ENCODE measurements at regions not wholly inside any gene's neighbourhood (a gene's known extent, or its start where the extent isn't known, plus 50 kb on each side); places are given as distances from the start of the nearest gene placed in this dataset.

DNA sequence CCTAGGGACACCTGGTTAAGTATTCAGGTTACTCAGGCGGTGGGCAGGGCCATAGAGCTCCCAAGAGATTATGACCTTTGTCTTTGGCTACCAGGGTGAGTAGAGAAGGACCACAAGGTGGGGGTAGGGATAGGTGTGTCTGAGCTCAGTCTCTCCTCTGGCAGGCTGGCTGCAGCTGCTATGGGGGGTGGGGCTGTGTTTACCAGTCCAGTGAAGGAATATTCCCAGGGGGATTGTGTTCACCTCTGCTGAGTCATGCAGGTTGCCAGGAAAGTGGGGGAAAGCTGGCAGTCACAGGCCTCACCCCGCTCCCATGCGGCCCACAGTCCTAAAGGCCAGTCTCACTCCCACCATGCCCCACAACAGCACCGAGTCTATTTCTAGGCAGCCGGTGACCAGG lies 53.6 kb upstream of the POU5F2 start:
- in situ Hi-C loops (cut with MboI), result loop anchor here (5.0 to 25.0 kb wide), 4 partner anchors 183 to 1108 kb away; no protein-coding TSS in a partner anchor
- DNase-seq, result no peak
- no peak overlapping the region for H3K4me2 ChIP-seq (ENCODE audit: unreplicated experiment)
- H3K4me1 ChIP-seq (ENCODE audit: insufficient read depth), result peaks cover 8% of the 10 kb centered on the region
- no peaks in the 10 kb centered on the region for H3K36me3 ChIP-seq (ENCODE audit: low read depth)
- no peaks in the 10 kb centered on the region for H3K79me2 ChIP-seq (ENCODE audit: insufficient read depth)
- H3K27ac ChIP-seq, result no peak overlapping the region
- H3K4me3 ChIP-seq, result no peak overlapping the region
- no peaks in the 10 kb centered on the region for H3K9me3 ChIP-seq (ENCODE audit: low read depth)
- no peaks in the 10 kb centered on the region for H3K9me2 ChIP-seq (ENCODE audit: insufficient read depth)
- no peak for TF ChIP-seq EZH2 (IDR thresholded peaks at IDR 0.05; ENCODE audit: insufficient read depth, poor library complexity, severe bottlenecking)
- TF ChIP-seq EZH2phosphoT487 (IDR thresholded peaks at IDR 0.05; ENCODE audit: insufficient read depth, low read depth), result no peak
- no peaks in the 10 kb centered on the region for H3K27me3 ChIP-seq (replicated peaks; ENCODE audit: insufficient read depth)
- no peak overlapping the region for H3K9ac ChIP-seq
- peaks cover 11% of the 10 kb centered on the region; the same call in 1 of the 2 replicates for H3F3A ChIP-seq (ENCODE audit: insufficient read depth)
- H2AFZ ChIP-seq, result no peak overlapping the region
- no peaks in the 10 kb centered on the region for H4K20me1 ChIP-seq (ENCODE audit: insufficient read depth)
- WGBS, 2 experiments (ENCODE audit: low coverage in 1 of 2, low lambda C conversion rate in 2 of 2, missing lambda C conversion rate in 2 of 2), result 93 to 96% methylated on average over 5 of the region's 5 CpGs

DNA sequence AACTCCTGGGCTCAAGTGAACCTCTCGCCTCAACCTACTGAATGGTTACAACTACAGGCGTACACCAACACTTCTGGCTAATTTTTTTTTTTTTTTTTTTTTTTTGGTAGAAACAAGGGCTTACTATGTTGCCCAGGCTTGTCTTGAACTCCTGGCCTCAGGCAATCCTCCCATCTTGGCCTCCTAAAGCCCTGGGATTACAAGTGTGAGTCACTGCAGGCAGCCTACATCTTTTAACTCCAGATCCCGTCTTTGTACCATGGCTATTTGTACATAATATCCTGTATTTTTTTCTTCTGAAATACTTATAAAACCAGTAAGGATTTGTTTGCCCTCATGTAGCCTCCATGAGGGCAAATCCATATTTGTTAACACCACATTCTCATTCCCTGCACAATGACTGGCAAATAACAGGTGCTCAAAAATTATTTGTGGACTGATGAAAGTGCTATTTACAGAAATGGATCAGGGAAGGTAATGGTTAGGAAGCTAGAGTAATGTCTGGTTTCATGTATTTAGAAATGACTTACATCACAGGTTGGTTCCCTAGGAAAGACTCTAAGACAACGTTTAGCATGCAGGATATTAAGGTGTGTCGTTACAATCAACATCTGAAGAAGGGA lies 51.9 kb upstream of the POU5F2 start:
- no peaks in the 10 kb centered on the region for H3K36me3 ChIP-seq (ENCODE audit: low read depth)
- H2AFZ ChIP-seq, result no peak overlapping the region
- H3K9ac ChIP-seq, result no peak overlapping the region
- H3K9me3 ChIP-seq (ENCODE audit: low read depth), result no peaks in the 10 kb centered on the region
- H3K79me2 ChIP-seq (ENCODE audit: insufficient read depth), result no peaks in the 10 kb centered on the region
- H3K4me2 ChIP-seq (ENCODE audit: unreplicated experiment), result no peak overlapping the region
- no peak for DNase-seq
- TF ChIP-seq EZH2phosphoT487 (IDR thresholded peaks at IDR 0.05; ENCODE audit: insufficient read depth, low read depth) (no peak), EZH2 (IDR thresholded peaks at IDR 0.05; ENCODE audit: insufficient read depth, poor library complexity, severe bottlenecking) (no peak)
- no peaks in the 10 kb centered on the region for H3K27me3 ChIP-seq (replicated peaks; ENCODE audit: insufficient read depth)
- no peaks in the 10 kb centered on the region for H3K9me2 ChIP-seq (ENCODE audit: insufficient read depth)
- H3K4me3 ChIP-seq, result no peak overlapping the region
- H3K4me1 ChIP-seq (ENCODE audit: insufficient read depth), result peaks cover 22% of the 10 kb centered on the region
- in situ Hi-C loops (cut with MboI), result loop anchor here (25.0 kb wide), 3 partner anchors 706 to 1106 kb away; no protein-coding TSS in a partner anchor
- WGBS, 2 experiments (ENCODE audit: low coverage in 1 of 2, low lambda C conversion rate in 2 of 2, missing lambda C conversion rate in 2 of 2), result 97 to 99% methylated on average over 5 of the region's 5 CpGs
- 0 out of 2 replicates have a peak, but pooled peaks cover 3% of the 10 kb centered on the region for H4K20me1 ChIP-seq (ENCODE audit: insufficient read depth)
- H3K27ac ChIP-seq, result no peak overlapping the region
- peaks cover 18% of the 10 kb centered on the region; the same call in 1 of the 2 replicates for H3F3A ChIP-seq (ENCODE audit: insufficient read depth)

DNA sequence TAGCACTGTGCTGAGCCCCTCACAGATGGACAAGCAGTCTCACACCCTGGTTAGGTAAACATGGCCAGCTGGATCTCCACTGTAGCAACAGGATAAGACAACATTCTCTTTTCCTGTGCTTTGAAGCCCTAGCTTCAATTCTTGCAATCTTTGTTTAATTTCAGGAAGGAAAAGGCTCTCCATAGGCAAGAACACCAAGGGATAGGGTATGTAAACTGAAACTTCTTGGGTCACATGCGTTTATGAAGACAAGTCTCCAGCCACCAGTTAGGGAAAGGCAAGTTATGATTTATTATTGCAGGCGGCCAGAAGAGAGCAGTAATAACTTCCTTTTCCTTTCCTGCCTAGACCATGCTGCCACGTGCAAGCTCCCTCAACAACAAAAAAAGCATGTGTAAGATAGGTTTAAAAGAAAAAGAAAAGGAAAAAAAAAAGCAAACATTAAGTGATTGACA lies 50.1 kb upstream of the POU5F2 start:
- Histone ChIP-seq H3K36me3 (ENCODE audit: low read depth) (no peaks in the 10 kb centered on the region), H3K4me2 (ENCODE audit: unreplicated experiment) (no peak overlapping the region), H3K4me3 (no peak overlapping the region), H3K9me3 (ENCODE audit: low read depth) (no peaks in the 10 kb centered on the region), H3K27me3 (replicated peaks; ENCODE audit: insufficient read depth) (no peaks in the 10 kb centered on the region), H3K27ac (no peak overlapping the region), H3K9me2 (ENCODE audit: insufficient read depth) (no peaks in the 10 kb centered on the region), H3K9ac (no peak overlapping the region), H3F3A (ENCODE audit: insufficient read depth) (peaks cover 18% of the 10 kb centered on the region; the same call in 1 of the 2 replicates), H2AFZ (no peak overlapping the region), H3K79me2 (ENCODE audit: insufficient read depth) (no peaks in the 10 kb centered on the region), H3K4me1 (ENCODE audit: insufficient read depth) (peaks cover 22% of the 10 kb centered on the region), H4K20me1 (ENCODE audit: insufficient read depth) (0 out of 2 replicates have a peak, but pooled peaks cover 3% of the 10 kb centered on the region)
- DNase-seq, result no peak
- WGBS, 2 experiments (ENCODE audit: low coverage in 1 of 2, low lambda C conversion rate in 2 of 2, missing lambda C conversion rate in 2 of 2), result 78 to 79% methylated on average over 3 of the region's 3 CpGs
- no peak for TF ChIP-seq EZH2 (IDR thresholded peaks at IDR 0.05; ENCODE audit: insufficient read depth, poor library complexity, severe bottlenecking)
- TF ChIP-seq EZH2phosphoT487 (IDR thresholded peaks at IDR 0.05; ENCODE audit: insufficient read depth, low read depth), result no peak
- in situ Hi-C loops (cut with MboI), result loop anchor here (25.0 kb wide), 3 partner anchors 704 to 1104 kb away; no protein-coding TSS in a partner anchor

All from GM23248 (cell line).